NCI-H526 treated with DMSO at 0.1 percent for 48 hours (cell line): ENCODE measurements at regions not wholly inside any gene's neighbourhood (a gene's known extent, or its start where the extent isn't known, plus 50 kb on each side); places are given as distances from the start of the nearest gene placed in this dataset.

Experiments used
- DNase-seq: peaks from one replicate; lab custom pipeline; 2025; lab: John Stamatoyannopoulos, UW

DNA sequence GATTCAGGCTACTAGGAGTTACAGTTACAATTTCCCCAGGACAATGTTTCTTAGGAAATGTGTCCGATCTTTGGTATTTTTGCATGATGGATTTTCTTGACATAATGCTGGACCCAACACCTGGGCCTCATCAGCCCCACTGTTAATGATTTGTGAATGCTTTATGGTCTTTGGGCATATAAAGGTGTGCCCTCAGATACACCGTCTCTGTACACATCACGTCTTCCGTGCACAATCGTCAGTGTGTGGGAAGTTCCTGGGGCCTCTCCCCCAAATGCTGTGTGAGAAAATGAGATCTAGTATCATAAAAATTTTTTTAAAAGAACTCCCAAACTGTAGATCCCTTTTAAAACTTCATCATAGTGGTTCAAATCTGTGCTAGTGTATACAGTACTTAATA lies 373.2 kb upstream of the ID4 start:
- no peak for DNase-seq

DNA sequence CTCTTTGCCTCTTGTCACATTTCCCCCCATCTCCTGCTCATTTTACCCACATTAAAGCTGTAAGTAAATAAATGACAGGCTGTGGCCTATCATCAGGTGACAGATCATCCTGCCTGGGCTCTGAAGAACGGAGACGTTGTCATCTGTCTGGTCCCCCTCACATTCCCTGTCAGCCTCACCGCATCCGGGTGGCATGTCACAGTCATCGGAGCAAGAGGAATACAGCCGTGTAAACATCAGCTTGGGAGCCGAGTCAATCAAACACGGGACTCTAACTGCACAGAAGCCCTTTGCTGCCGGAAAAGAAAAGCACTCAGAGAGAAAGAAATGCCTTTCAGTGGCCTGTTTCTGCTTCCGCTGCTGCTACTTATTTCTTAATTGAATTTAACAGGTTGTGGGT lies 371.9 kb upstream of the ID4 start:
- no peak for DNase-seq

DNA sequence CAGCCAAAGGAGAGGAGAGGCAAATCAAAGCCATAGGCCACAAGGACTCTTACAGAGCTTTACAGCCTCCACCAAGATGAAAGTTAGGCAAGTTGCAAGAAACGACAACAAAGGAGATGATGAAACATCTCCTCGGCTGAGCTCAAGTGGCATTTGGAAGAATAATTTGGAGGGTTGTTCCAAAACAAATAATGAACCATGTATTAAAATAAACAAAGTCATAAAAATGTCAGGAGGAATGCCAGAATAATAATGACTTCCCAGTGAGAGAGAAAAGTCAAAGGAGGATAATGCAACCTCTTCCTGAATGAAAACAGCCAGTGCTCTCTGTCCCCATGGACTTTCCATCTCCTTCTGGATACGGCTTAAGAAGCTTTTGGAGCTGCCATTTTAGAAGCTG lies 371.4 kb upstream of the ID4 start:
- no peak for DNase-seq

DNA sequence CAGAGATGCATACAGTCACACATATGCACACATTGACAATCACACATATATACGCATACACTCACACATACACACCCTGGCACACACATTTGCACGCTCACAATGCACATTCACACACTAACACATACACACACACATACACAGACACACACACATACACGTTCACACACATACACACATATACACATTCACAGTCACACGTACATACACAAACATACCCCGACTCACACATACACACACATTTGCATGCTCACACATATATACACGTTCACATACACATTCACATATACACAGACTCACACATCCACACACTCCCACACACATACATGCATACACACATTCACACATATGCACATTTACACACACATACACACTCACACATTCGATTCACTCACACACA lies 366.8 kb upstream of the ID4 start:
- DNase-seq = no peak

DNA sequence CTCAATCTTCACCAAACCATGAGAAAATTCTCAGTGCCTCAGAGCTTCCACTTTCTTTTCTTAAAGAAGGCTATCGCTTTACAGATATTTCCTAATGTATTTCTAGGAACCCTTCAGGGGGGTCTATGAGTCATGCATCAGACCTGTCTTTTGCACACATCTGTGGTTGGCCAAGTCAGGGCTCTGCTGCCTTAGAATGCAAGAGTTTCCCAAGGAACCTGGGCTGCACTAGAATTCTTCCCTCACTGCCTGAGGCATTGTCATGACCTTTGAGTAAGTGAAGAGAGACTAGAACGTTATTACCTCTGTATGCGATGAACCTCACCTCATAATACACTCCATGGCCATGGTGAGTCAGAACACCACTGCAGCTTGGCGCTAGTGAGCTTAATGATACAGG lies 365.0 kb upstream of the ID4 start:
- DNase-seq = no peak

DNA sequence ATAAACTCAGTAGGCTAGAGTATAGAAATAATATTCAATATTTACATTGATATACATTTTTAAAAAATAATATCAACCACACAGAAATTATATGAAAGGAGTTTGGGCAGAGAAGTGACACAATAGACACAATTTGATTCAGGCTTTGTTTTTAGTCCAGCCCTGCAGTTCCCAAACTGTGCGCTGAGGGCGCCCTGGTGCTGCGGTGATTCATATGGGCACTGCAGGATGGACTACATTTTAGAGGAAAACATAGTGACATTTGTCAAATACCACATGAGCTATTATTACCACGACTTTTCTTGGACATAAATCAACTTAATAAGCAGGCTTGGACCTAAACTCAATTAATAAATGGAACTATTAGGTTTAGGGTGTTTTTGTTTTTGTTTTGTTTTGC lies 364.3 kb upstream of the ID4 start:
- no peak for DNase-seq

DNA sequence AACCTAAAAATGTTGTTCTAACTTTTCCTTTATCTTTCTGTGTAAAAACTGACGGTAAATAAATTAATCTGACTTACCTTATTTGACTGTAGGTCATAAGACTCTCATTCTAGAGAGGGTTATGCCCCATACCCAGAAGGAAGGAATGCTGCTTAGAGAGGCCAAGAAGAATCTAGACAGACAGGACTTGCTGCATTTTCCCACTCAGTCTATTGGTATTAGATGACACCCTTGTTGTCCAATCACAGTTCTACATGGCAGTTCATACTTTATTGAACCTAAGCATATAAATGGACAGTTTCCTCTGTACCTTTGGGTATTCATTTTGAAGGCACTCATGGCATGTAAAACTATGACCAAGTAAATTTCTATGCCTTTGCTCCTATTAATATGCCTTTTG lies 359.6 kb upstream of the ID4 start:
- no peak for DNase-seq

DNA sequence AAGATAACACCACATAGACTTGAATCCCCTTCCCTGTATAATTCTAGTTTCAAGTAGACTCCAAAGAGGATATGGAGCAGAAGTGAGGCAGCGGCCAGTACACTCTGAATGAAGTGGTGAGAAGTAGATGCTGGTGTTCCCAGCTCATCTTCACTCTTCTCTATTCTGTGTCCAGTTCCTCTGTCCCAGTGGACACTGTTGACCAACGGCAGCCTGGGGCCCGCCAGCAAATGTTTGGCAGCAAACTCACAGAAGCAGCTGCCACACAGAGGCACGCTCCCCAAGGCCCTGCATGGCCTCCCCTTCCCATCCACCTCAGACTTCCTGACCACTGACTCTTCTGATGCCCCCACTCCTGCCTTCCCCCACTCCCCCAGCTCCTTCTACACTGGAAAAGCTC lies 358.9 kb upstream of the ID4 start:
- DNase-seq = no peak

DNA sequence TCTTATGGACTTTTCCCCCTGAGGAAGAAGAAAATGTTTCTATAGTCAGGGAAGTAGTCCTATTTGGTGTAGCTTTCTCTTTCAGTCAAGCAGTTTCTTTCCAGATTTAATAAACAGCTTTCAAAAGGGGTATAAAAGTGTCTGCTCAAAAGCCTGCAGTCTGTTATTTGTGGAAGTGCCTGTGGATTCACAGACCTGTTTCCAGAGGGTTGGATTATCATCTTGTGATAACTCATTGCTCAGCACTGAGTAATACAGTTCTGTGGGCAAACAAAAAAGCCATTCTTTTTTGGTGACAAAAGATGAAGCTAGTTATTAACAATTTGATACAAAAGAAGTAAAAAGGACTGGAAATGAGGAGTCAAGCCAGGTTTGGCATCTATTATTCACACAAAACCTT lies 358.2 kb upstream of the ID4 start:
- DNase-seq = no peak

DNA sequence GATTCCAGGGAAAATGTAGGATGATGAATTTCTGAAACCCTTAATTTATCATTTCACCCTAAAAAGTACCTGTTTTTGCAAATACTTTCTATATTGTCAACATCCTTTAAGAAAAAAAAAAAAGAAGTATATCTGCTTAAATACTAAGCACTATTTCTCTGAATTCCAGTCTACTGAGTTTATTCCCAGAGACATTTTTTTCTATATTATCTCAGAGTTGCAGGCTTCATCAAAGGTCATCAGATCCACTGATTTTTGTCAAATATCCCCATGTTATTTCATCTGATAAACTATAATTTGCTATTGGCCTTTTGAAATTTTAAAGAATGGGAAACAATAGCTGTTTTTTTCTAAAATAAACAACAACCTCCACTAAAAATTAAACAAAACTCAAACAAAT lies 357.6 kb upstream of the ID4 start:
- no peak for DNase-seq

DNA sequence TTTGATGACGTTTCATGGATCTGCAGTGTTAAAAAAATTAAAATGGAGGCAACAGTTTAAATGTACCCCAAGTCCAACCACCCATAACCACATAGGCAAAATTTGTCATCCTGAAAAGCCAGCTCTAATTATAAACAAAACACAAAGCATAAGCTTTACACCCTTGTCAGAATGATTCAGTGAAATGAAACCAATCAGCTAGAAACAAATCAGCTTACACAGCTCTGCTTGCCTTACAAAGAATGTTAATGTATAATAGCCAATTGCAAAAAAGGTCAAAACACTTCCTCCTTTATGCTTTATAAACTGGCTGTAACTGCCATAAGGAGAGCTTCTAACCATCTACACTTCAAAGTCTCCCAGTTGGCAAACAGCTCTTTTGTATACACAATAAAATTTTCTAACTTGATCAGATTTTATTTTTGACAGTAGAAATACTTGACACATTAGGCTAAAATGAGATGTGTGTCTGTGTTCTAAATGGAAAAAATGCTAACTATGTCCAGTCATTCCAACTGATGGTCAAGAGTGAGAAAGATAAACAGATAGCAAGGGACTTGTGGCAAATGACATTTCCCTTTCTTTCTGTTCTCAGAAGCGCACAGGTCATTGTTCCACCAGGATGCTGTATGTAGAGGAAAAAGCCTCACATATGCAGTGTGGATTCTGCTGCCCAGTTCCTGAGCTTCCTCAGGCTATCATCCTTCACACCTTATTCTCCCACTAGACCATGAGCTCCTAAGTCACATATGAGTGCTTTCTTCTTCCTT lies 344.3 kb upstream of the ID4 start:
- DNase-seq = no peak

DNA sequence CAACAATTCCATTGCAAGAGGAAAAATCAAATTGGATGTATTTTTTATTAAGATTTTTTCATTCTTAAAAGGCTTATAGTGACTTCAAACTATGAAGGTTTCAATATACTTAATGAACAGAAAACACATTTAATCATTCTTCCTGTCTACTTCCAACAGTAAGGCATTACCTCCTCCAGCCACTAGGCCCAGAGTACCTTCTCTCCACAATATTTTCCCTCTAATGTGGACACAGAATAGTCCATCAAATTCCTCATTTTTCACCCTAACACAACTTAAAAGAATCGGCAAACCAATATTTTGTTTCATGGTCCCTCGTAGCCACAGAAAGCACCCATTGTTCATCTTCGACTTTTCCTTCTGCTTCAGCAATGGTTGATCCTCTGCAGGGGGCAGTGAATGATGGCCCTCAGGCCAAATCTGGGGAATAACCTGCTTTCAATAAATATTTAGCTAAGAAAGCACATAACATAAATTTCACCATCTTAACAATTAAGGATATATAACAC lies 335.4 kb upstream of the ID4 start:
- DNase-seq = no peak

DNA sequence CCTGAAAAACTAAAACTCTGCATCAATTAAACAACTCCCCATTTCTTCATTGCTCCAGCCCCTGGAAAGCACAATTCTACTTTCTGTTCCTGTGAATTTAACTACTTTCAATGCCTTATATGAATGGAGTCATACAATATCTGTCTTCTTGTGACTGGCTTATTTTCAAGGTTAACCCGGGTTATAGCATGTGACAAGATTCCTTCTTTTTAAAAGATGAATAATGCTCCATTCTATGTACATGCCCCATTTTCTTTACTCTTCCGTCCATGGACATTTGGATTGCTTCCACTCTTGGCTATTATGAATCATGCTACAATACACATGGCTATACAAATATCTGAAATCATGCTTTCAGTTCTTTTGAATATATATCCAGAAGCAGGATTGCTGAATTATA lies 334.9 kb upstream of the ID4 start:
- DNase-seq = no peak

DNA sequence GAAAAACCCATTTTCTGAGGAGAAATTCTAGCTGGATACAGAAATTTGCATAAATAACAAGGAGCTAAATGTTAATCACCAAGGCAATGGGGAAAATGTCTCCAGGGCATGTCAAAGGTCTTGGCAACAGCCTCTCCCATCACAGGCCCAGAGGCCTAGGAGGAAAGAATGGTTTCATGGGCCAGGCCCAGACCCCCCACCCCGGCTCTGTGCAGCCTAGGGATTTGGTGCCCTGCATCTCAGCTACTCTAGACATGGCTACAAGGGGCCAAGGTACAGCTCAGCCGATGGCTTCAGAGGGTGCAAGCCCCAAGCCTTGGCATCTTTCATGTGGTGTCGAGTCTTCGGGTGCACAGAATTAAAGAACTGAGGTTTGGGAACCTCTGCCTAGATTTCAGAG lies 321.2 kb upstream of the ID4 start:
- DNase-seq = no peak

DNA sequence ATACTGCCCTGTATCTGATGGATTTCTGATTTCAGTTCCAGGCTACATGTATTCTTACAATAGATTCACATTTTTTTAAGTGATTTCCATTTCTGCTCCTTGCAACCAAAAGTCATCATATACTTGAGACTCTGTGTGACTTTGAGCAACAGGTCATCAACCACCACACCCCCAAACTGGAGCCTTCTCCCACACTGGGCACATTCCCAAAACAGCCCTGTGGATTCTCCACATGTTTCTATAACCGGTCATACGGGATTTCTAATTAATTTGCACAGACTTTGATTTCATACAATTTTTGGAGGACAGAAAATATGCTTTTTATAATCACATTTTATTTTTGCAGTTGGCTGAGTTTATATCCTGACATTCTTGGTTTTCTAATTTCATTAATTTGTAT lies 317.2 kb upstream of the ID4 start:
- no peak for DNase-seq

DNA sequence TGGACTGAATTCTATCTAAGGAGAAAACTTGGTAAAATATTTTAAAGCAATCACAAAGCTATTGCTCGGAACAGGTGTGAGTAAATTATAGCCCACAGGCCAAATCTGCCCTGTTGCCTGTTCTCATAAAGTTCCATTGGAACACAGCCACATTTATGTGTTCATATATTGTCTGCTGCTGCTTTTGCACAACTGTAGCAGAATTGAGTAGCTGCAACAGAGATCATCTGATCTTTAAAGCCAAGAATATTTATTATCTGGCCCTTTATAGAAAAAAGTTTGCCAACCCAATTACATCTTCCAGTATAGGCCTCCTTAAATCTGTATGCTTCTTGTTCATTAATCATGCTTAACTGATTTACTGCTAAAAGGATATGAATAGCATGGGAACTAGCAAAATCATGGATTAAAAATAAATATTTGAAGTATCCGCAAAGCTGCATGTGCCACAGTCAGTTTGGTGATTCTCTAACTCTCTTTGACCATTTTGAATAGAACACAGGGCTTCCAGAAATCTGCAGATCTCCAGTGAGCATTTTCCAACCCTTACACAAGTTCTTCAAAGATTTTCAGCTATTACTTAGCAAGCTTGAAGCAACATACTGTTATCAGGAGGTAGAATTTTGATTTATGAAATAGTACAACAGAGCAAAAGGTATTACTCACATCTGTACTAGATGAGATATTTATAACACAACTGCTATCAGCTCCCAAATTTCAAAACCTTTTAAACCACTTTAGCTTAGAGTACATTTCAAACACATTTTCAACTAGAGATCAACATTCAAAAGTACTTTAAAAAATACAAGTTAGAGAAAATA lies 312.6 kb upstream of the ID4 start:
- no peak for DNase-seq

DNA sequence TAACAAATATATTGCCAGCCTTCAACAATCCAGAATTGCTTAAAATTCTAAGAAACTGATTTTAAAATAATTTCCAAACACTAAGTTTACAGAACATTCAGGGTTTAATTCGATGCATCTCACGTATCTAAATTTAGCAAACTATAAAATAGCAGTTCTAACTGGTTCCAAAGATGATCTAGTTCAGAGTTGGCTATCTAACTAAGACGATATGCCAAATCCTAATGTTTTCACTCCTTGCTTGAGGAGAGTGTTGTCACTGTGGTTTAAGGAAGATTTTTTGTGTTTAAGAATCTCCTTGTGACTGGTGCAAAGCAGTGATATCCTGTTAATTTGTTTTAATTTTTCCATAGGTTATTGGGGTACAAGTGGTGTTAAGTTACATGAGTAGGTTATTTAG lies 311.5 kb upstream of the ID4 start:
- no peak for DNase-seq

DNA sequence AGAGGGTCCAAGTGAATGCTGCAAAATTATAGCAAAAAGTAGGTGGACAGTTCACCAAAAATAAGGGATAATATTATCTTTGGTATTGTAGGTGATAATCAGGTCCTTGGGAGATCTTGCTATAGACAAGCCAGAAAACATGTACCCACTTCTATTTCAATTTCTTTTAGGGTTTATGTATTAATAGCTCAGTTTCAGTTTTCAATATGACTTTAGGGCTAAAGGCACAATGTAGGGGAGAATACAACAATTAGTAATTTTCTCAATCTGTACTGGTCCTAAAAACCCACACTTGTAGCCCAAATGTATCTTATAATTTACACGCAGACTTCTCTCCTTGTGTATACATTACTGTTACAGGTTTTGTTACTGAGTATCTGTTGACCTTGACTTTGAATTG lies 307.0 kb upstream of the ID4 start:
- no peak for DNase-seq

DNA sequence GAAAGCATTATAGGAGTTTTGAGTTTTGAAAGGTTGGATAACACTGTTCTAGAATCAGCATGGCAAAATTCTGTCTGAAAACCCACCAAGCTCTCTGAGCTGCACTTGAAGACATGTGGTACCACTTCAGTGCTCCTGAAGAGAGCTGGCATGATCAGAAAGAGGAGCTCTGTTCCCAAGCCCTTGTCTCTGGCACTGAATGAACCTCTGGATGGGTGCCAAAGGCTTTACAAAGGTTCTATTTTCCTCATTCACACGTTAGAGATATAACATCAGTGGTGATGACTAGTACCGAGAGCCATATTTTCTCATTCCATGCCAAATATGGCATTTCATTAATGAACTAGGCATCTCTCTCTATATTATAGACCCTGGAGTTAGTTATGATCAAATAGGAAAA lies 301.8 kb upstream of the ID4 start:
- DNase-seq = no peak

DNA sequence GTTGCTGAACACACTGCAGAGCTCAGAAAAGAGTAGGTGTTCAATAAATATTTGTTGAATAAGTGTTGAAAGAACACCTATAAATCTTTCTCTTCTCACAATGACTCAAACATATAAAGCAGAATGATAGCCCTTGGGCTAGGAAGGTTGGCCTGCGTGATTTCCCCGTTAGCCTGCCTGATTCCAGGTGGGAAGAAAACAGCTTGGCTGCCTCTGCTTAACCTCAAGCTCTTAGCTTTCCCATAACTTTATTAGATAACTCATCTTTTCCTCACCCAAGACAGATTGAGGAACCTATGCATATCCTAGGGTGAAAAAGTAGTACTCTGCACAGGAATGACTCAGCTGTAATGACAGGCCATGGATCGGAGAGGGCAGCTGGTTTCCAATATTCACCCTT lies 300.3 kb upstream of the ID4 start:
- DNase-seq = no peak

DNA sequence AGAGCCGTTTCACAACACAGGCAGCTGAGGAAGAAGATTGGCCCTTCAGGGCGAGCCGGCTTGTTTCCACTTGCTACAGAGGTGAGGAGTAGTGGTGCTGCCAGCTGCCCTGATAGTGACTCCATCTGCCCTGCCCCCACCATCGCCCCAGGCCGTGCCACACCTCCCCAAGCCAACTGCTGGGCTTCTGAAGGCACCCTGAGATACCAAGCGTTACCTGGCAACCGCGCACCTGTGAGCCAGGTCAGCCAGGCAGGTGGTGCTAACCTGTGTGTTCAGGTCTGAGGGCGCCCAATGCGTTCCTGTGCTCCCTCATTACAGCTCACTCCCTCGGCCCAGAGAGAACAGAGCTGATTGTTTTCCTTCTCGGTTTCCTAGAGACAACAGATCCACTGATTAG lies 299.1 kb upstream of the ID4 start:
- peak; percentile 96 for DNase-seq

DNA sequence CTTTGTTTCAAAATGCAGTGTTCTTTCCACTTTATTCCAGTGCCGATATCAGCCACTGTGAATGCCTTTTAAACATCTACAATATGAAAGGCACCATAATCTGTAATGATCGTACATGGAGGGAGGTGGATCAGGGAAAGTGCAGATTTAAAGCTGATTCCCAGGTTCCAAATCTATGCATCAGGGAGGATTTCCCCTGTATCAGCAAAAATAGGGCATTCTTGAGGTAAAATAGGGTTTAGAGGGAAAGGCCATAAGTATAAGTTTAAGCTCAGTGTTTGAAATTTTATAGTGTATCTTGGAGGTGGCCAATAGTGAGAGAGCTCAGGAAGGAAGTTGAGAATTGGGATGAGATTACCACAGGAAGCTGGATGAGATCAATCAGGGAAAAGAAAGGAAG lies 289.7 kb upstream of the ID4 start:
- no peak for DNase-seq

DNA sequence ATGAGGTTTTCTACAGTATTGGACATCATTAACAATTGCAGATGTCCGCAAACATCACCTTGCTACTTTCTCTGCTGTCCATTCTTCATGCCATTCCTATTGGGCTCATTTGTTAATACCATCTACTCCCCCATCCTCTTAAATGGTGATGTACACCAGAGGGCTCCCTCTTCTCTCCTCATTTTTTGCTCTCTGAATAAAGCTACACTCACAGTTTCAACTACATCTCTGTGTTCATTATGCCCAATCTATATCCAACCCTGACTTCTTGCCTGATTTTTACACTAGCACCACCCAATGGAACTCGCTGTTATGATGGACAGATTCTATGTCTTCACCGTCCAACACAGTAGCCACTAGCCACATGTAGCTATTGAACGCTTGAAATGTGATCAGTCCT lies 288.1 kb upstream of the ID4 start:
- DNase-seq = peak; percentile 5

DNA sequence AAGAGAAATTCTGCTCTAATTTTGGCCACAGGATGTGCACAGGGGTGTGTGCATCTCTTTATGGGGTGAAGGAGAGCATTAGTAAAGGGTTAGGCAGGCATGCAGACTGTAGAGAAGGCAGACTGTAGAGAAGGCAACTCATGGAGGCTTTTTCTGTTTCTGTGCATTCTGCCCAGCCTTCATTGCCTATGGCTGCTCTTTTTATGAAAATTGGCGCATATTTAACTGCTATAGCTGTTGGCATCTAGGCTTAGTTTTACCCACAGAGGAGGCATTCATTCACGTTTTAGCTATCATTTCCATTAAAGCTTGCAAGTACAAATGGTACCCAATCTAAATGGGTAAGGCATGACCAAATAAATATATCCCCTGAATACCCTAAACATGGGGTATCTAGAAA lies 286.8 kb upstream of the ID4 start:
- DNase-seq = no peak
